ENCODE measurements at regions not wholly inside any gene's neighbourhood (a gene's known extent, or its start where the extent isn't known, plus 50 kb on each side); places are given as distances from the start of the nearest gene placed in this dataset.

GRCh38 chr4:116302990-116303735 lies 782.2 kb downstream of the TRAM1L1 start:
- TF ChIP-seq ZFP36L1 (CRISPR knock-in tag; IDR thresholded peaks at IDR 0.05) (no peak), ZNF660 (CRISPR knock-in tag; IDR thresholded peaks at IDR 0.05; ENCODE audit: borderline replicate concordance, low read depth) (no peak), ZNF274 (CRISPR knock-in tag; IDR thresholded peaks at IDR 0.05) (no peak), KAT2B (IDR thresholded peaks at IDR 0.05; ENCODE audit: borderline replicate concordance, low read depth, low read length) (no peak), EZH2 (conservative IDR thresholded peaks at IDR 0.05; ENCODE audit: low read depth, low read length) (no peak), ZNF101 (CRISPR knock-in tag; IDR thresholded peaks at IDR 0.05; ENCODE audit: borderline replicate concordance, low read depth) (no peak), FOSL1 (CRISPR knock-in tag; IDR thresholded peaks at IDR 0.05; ENCODE audit: borderline replicate concordance) (no peak)
- TF ChIP-seq, protein P1, sequence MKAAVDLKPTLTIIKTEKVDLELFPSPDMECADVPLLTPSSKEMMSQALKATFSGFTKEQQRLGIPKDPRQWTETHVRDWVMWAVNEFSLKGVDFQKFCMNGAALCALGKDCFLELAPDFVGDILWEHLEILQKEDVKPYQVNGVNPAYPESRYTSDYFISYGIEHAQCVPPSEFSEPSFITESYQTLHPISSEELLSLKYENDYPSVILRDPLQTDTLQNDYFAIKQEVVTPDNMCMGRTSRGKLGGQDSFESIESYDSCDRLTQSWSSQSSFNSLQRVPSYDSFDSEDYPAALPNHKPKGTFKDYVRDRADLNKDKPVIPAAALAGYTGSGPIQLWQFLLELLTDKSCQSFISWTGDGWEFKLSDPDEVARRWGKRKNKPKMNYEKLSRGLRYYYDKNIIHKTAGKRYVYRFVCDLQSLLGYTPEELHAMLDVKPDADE (CRISPR knock-in tag; IDR thresholded peaks at IDR 0.05): no peak

All from HepG2 (cell line).